IMR-90 (cell line): ENCODE measurements at regions not wholly inside any gene's neighbourhood (a gene's known extent, or its start where the extent isn't known, plus 50 kb on each side); places are given as distances from the start of the nearest gene placed in this dataset.

ENCODE experiments used
- CEBPB ChIP-seq: IDR thresholded peaks from 2 replicates; pipeline ENCODE4 v1.6.1; 2012; ENCODE audit warnings: low read depth, low read length, improper control_type of control experiment
- CTCF ChIP-seq: conservative IDR thresholded peaks from 2 replicates; pipeline ENCODE4 v1.5.1; 2012; ENCODE audit warnings: mild to moderate bottlenecking, low read depth, low read length, improper control_type of control experiment
- FOS ChIP-seq: fragments of 150-350 bp; IDR thresholded peaks from 2 replicates; pipeline ENCODE4 v1.6.1; 2016; ENCODE audit warnings: low read depth, low read length
- MAFK ChIP-seq: IDR thresholded peaks from 2 replicates; pipeline ENCODE4 v1.6.1; 2012; ENCODE audit warnings: low read depth, low read length, improper control_type of control experiment
- POLR2A ChIP-seq: IDR thresholded peaks from 2 replicates; pipeline ENCODE4 v1.6.1; 2012; ENCODE audit warnings: mild to moderate bottlenecking, low read depth, low read length
- RAD21 ChIP-seq: IDR thresholded peaks from 2 replicates; pipeline ENCODE4 v1.6.1; 2012; ENCODE audit warnings: low read length, improper control_type of control experiment
- RCOR1 ChIP-seq: IDR thresholded peaks from 2 replicates; pipeline ENCODE4 v1.6.1; 2012; ENCODE audit warnings: mild to moderate bottlenecking, low read length, improper control_type of control experiment; ENCODE audit not compliant: insufficient replicate concordance
- RFX5 ChIP-seq: IDR thresholded peaks from 2 replicates; pipeline ENCODE4 v1.8.0; 2012; ENCODE audit warnings: low read depth, mild to moderate bottlenecking, low read length, moderate library complexity
- SMC3 ChIP-seq: fragments of 150-350 bp; IDR thresholded peaks from 2 replicates; pipeline ENCODE4 v1.6.1; 2016; ENCODE audit warnings: low read depth, mild to moderate bottlenecking, antibody characterized with exemption, low read length, moderate library complexity
- TF ChIP-seq, protein P1 (sequence below): fragments of 150-350 bp; IDR thresholded peaks from 2 replicates; pipeline ENCODE4 v1.6.1; 2017; ENCODE audit warnings: mild to moderate bottlenecking, antibody characterized with exemption, low read length, low read depth

- no peak for TF ChIP-seq CTCF
- TF ChIP-seq POLR2A: no peak
- no peak for TF ChIP-seq RAD21
- no peak for TF ChIP-seq CEBPB
- no peak for TF ChIP-seq RCOR1
- no peak for TF ChIP-seq SMC3
- no peak for TF ChIP-seq RFX5
- TF ChIP-seq FOS: no peak
- TF ChIP-seq, protein P1, sequence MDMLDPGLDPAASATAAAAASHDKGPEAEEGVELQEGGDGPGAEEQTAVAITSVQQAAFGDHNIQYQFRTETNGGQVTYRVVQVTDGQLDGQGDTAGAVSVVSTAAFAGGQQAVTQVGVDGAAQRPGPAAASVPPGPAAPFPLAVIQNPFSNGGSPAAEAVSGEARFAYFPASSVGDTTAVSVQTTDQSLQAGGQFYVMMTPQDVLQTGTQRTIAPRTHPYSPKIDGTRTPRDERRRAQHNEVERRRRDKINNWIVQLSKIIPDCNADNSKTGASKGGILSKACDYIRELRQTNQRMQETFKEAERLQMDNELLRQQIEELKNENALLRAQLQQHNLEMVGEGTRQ: no peak
- TF ChIP-seq MAFK: no peak
These were observed 54.0 kb upstream of the GNAO1 start for GRCh38 chr16:56137269-56137668.
